GM18870 (cell line): ENCODE measurements at regions not wholly inside any gene's neighbourhood (a gene's known extent, or its start where the extent isn't known, plus 50 kb on each side); places are given as distances from the start of the nearest gene placed in this dataset.

Source experiments
- ATAC-seq: cut with Tn5 transposase; IDR thresholded peaks from one replicate; pipeline ENCODE4 v1.9.1; 2021; ENCODE audit warnings: moderate library complexity; ENCODE audit not compliant: unreplicated experiment

GRCh38 chr13:34762312-34762711 lies 179.8 kb upstream of the NBEA start:
- no peak for ATAC-seq

GRCh38 chr13:34764246-34764645 lies 177.8 kb upstream of the NBEA start:
- ATAC-seq: no peak

GRCh38 chr13:34765446-34766180 lies 176.5 kb upstream of the NBEA start:
- no peak for ATAC-seq

- ATAC-seq: no peak
These were observed 174.3 kb upstream of the NBEA start for GRCh38 chr13:34767778-34768177.

GRCh38 chr13:34772206-34772605 lies 169.9 kb upstream of the NBEA start:
- ATAC-seq: no peak

GRCh38 chr13:34772881-34773280 lies 169.2 kb upstream of the NBEA start:
- ATAC-seq: no peak

- no peak for ATAC-seq
These were observed 165.6 kb upstream of the NBEA start for GRCh38 chr13:34776390-34776981.

GRCh38 chr13:34777089-34777913 lies 164.8 kb upstream of the NBEA start:
- ATAC-seq: no peak

- no peak for ATAC-seq
These were observed 164.2 kb upstream of the NBEA start for GRCh38 chr13:34777914-34778303.

- no peak for ATAC-seq
These were observed 162.9 kb upstream of the NBEA start for GRCh38 chr13:34779171-34779570.

- no peak for ATAC-seq
These were observed 148.8 kb upstream of the NBEA start for GRCh38 chr13:34793301-34793700.

- no peak for ATAC-seq
These were observed 138.3 kb upstream of the NBEA start for GRCh38 chr13:34803756-34804155.

- no peak for ATAC-seq
These were observed 136.7 kb upstream of the NBEA start for GRCh38 chr13:34805347-34805746.

- peak; percentile 52 for ATAC-seq
These were observed 133.4 kb upstream of the NBEA start for GRCh38 chr13:34808649-34809048.

GRCh38 chr13:34810996-34811395 lies 131.1 kb upstream of the NBEA start:
- ATAC-seq: no peak

GRCh38 chr13:34815526-34815925 lies 126.5 kb upstream of the NBEA start:
- ATAC-seq: no peak

- ATAC-seq: no peak
These were observed 125.7 kb upstream of the NBEA start for GRCh38 chr13:34816245-34816884.

GRCh38 chr13:34816908-34817665 lies 125.0 kb upstream of the NBEA start:
- no peak for ATAC-seq

- no peak for ATAC-seq
These were observed 119.4 kb upstream of the NBEA start for GRCh38 chr13:34822650-34823049.

GRCh38 chr13:34826432-34826831 lies 115.6 kb upstream of the NBEA start:
- no peak for ATAC-seq
